ENCODE measurements at regions not wholly inside any gene's neighbourhood (a gene's known extent, or its start where the extent isn't known, plus 50 kb on each side); places are given as distances from the start of the nearest gene placed in this dataset.

DNA sequence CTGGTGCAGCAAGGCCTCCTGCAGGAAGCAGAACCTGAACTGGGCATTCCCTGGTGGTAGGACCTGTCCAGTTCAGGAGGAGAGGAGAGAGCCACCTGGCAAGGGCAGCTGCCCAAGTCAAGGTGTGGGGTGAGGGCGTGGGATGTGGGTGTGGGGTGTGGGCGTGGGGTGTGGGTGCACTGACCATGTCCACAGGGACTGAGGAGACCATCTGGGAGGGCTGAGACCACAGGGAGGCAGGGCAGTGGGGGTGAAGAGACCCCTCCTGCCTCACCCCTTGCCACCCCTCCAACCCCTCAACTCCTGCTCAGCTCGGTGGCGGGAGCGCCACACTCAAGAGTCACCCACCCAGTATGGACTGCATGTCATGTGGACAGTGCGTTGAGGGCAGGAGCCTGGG, 117.9 kb downstream of the CPZ start:
- Histone ChIP-seq H3K27ac (no peak overlapping the region), H3K27me3 (peaks cover 0 to 41% (median 23%) of the 10 kb centered on the region in 7 donors), H3K36me3 (no peaks in the 10 kb centered on the region), H3K4me3 (no peak overlapping the region), H3K9me3 (peaks cover 0 to 47% (median 29%) of the 10 kb centered on the region in 11 donors), H3K4me1 (no peaks in the 10 kb centered on the region)
- intact Hi-C loops (cut with DNase I), result no loop called here
- 84 to 89% methylated on average over 6 of the region's 6 CpGs for WGBS, 2 donors
- DNase-seq (no peak), ATAC-seq (no peak)
- TF ChIP-seq, protein P1, sequence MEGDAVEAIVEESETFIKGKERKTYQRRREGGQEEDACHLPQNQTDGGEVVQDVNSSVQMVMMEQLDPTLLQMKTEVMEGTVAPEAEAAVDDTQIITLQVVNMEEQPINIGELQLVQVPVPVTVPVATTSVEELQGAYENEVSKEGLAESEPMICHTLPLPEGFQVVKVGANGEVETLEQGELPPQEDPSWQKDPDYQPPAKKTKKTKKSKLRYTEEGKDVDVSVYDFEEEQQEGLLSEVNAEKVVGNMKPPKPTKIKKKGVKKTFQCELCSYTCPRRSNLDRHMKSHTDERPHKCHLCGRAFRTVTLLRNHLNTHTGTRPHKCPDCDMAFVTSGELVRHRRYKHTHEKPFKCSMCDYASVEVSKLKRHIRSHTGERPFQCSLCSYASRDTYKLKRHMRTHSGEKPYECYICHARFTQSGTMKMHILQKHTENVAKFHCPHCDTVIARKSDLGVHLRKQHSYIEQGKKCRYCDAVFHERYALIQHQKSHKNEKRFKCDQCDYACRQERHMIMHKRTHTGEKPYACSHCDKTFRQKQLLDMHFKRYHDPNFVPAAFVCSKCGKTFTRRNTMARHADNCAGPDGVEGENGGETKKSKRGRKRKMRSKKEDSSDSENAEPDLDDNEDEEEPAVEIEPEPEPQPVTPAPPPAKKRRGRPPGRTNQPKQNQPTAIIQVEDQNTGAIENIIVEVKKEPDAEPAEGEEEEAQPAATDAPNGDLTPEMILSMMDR (IDR thresholded peaks at IDR 0.05), result no peak

DNA sequence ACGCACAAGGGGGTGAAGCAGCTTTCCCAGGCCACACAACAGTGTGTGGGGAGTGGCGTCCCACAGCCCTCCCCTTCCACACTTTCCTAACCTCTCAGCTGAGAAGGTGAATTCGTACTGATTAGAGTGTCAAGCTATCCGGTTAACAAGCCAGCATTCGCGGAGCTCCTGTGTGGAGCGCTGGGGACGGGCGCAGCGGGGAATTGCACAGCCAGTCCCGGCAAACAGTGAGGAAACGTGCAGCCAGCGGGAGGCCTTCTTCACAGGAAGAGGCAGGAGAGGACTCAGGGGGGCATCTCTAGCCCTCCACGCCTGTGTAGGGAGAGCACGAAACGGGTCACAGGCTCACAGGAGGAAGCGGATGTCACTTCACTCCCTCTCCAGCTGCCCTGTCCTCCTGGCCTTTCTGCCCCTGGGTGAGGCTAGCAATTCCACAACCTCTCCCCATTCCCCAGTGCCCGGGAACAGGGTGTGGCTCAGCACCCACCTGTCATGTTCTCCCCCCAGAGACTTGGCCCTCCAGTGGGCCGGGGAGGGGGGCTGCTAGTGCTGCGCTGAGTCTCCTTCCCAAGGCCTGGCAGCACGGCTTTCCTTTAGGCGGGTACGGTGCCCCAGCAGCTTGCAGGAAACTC, 117.3 kb downstream of the CPZ start:
- Histone ChIP-seq H3K9me3 (peaks cover 0 to 41% (median 23%) of the 10 kb centered on the region in 11 donors), H3K27me3 (peaks cover 0 to 47% (median 29%) of the 10 kb centered on the region in 7 donors), H3K27ac (no peak overlapping the region), H3K36me3 (no peaks in the 10 kb centered on the region), H3K4me3 (no peak overlapping the region), H3K4me1 (no peaks in the 10 kb centered on the region)
- ATAC-seq, result no peak
- no peak for DNase-seq
- 36 to 56% methylated on average over 23 of the region's 23 CpGs for WGBS, 2 donors
- intact Hi-C loops (cut with DNase I), result no loop called here
- TF ChIP-seq, protein P1 (IDR thresholded peaks at IDR 0.05), result no peak

DNA sequence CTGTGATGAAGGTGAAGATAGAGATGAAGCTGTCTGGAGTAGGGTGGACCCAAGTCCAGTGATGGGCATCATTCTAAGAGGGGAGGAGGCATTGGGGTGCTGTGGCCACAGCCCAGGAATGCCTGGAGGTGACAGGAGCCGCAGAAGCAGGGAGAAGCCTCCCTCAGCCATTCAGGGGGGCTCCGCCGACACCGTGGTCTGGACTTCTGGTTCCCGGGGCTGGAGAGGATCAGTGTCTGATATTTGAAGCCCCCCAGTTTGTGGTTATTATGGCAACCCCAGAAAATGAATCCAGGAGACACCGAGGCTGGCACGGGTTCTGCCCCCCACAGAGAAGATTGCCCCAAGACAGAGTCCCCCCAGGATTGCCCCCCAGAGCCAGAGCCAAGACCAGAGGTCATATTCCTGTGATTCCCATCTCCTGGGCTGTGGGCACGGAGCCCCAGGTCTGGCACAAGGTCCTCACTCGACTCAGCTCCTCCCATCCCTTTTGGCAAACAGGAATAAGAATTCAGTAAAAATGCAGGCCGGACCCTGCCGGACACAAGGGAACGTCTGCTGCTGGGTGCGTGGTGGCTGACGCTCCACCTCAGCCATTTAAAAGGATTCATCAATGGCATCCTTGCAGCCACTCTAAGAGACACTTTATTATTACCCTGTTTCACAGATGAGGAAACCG, 116.6 kb downstream of the CPZ start:
- 77 to 81% methylated on average over 15 of the region's 15 CpGs for WGBS, 2 donors
- peaks cover 0 to 52% (median 34%) of the 10 kb centered on the region in 7 donors for H3K27me3 ChIP-seq
- ATAC-seq (no peak), DNase-seq (no peak)
- H3K9me3 ChIP-seq, result peaks cover 0 to 34% (median 18%) of the 10 kb centered on the region in 11 donors
- no peaks in the 10 kb centered on the region for H3K36me3 ChIP-seq
- no peaks in the 10 kb centered on the region for H3K4me1 ChIP-seq
- TF ChIP-seq, protein P1 (IDR thresholded peaks at IDR 0.05), result no peak
- H3K27ac ChIP-seq, result no peak overlapping the region
- intact Hi-C loops (cut with DNase I), result no loop called here
- H3K4me3 ChIP-seq, result no peak overlapping the region

DNA sequence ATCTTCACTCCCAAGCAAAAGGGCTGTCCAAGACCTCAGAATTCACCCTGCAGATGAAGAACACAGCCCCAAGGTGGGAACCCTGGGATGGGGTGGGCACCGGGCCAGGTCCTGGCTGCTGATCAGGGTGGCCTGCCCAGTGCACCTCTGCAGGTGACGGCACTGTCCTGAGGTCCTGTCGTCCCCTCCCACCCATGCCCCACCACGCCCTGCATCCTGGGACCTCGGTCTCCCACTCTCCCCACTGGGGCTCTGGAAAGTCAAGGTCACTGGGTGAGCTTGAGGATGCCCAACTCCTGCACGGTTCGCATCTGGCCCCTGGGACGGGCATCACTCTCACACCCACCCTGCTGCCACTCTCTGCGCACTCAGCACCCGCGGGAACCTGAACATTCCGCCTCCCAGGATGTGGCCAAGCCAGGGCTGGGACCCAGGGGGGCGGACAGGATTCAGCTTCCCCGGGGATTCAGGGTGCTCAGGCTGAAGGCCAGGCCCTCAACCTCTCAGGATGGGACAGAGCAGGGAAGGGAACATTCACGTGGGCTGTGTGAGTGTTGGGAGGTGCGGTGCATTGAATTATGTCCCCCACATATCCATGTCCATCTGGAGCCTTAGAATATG, 115.9 kb downstream of the CPZ start:
- no peak for DNase-seq

More for the DNA sequence above, 115.9 kb downstream of the CPZ start:
- H3K36me3 ChIP-seq, result no peaks in the 10 kb centered on the region
- no peak overlapping the region for H3K4me3 ChIP-seq
- H3K9me3 ChIP-seq, result peaks cover 0 to 28% (median 15%) of the 10 kb centered on the region in 11 donors
- WGBS, 2 donors, result 75 to 81% methylated on average over 16 of the region's 16 CpGs
- no peak overlapping the region for H3K27ac ChIP-seq
- TF ChIP-seq, protein P1 (IDR thresholded peaks at IDR 0.05), result no peak
- H3K4me1 ChIP-seq, result no peaks in the 10 kb centered on the region
- no peak for ATAC-seq
- intact Hi-C loops (cut with DNase I), result no loop called here
- H3K27me3 ChIP-seq, result peaks cover 0 to 58% (median 34%) of the 10 kb centered on the region in 7 donors

Data from heart right ventricle (tissue), 16 donors.